Renal cortical epithelial cell (primary cell): ENCODE measurements at regions not wholly inside any gene's neighbourhood (a gene's known extent, or its start where the extent isn't known, plus 50 kb on each side); places are given as distances from the start of the nearest gene placed in this dataset.

Experiments used
- DNase-seq: peaks from one replicate; pipeline ENCODE4 v3.0.0-alpha.2; 2011; ENCODE audit warnings: low read depth

- DNase-seq, result no peak
Observed at GRCh38 chrX:40278340-40279090, 180.8 kb upstream of the BCOR start.

- DNase-seq, result no peak
Observed at GRCh38 chrX:40277672-40278071, 179.9 kb upstream of the BCOR start.

DNA sequence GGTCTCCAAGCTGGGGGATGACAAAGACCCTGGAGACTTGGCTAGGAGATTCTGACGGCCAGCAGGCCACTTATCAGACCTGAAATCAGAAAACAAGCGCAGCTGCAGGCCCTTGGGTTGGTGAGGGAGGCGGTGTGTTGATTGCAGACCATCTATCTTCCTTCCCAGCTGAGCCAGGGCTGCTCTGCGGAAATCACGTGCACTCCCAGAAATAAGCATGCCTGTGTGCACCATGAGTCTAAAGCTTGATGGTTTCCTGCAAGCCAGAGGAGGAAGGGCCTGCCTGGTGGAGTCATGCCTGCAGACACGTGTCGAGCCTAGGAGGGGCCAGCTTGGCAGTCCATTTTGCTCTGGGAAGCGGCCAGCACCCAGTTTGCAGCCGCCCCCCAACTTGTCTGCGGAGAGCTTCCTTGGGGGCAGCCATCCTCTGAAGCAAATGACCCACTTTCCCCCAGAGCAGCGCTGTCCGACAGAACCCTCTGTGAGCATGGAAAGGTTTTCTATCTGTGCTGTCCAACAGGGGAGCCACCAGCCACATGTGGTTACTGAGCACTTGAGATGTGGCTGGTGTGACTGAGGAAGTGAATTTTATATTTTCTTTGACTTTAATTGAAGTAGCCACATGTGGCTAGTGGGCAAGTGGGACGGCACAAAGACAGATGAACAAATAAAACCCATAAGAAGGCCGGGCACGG lies 175.7 kb upstream of the BCOR start:
- no peak for DNase-seq

- DNase-seq, result no peak
Observed at GRCh38 chrX:40272776-40273175, 175.0 kb upstream of the BCOR start.

DNA sequence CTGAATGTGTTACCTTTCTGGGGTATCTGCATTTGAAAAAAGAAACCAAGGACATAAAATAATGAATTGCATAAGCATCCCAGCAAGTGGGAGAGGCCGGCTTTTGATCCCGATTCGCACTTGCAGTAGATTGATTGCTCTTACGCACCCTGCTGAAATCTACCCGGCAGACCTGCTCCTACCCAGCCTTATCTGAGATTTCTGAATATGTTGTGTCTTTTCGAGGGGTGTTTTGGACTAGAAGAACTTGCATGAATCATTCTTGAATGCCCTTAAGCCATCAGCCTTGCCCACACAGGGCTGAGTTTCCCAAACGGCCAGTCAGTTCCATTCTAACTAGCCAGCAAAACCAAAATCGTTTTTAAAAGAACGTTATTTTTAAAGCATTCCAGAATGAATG lies 174.4 kb upstream of the BCOR start:
- no peak for DNase-seq

GRCh38 chrX:40268188-40268520 lies 170.4 kb upstream of the BCOR start:
- no peak for DNase-seq

- no peak for DNase-seq
Observed at GRCh38 chrX:40267334-40268187, 169.8 kb upstream of the BCOR start.

DNA sequence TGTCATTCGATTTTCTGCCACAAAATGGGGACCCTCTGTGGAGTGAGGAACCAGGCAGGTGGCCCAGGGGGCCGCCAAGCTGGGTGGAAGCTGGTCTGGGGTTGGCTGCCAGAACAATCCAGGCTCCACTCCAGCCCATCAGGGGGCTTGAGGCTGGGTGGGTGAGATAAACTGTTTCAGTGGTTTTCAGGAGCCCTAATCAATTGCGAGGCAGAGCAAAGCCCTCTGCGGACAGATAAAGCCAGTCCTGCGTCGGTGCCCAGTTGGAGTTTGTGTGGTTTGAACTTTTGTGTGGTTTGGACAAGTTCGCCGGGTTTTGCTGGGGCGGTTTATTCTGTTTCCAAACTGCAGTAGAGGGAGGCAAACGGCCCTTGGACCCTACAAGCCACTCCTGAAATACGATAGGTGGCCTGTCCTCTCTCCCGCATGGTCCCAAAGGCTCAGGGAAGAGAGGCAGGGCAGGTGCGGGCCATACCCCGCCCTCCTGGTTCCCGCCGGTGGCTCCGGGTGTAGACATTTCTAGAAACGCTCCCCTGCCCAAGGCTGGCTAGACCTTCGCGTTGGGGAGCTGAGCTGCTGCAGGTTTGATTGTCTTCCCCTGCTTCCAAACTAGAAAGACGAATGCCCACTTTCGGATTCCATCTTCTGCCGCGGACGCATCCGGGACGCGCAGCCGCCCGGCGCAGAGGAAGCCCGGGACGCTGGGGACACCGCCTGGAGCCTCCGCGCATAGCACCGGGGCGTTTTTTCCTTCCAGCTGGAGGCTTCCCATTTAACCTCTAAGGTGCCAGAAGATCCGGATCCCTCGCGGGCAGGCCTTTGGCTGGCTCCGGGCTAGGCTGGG lies 169.0 kb upstream of the BCOR start:
- no peak for DNase-seq

GRCh38 chrX:40265936-40266335 lies 168.2 kb upstream of the BCOR start:
- no peak for DNase-seq

GRCh38 chrX:40263014-40263560 lies 165.3 kb upstream of the BCOR start:
- no peak for DNase-seq

- peak; percentile 58 for DNase-seq
Observed at GRCh38 chrX:40262157-40263013, 164.6 kb upstream of the BCOR start.

DNA sequence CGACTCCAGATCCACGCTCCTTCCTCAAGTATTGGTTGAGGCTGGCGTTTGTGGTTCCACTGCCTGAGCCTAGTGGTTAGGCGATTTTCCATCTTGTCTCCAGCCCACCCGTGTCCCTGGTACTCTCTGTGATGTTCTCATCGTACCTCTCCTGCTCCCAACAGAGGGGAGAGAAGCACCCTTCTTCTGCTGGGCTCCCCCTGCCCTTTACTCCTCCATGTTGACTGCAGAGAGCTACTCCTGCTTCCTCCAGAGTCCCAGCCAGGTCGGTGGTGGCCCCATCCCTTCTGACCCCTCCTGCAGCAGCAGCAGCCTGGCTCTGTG lies 164.0 kb upstream of the BCOR start:
- DNase-seq, result no peak

- peak; percentile 8 for DNase-seq
Observed at GRCh38 chrX:40260146-40260747, 162.5 kb upstream of the BCOR start.

DNA sequence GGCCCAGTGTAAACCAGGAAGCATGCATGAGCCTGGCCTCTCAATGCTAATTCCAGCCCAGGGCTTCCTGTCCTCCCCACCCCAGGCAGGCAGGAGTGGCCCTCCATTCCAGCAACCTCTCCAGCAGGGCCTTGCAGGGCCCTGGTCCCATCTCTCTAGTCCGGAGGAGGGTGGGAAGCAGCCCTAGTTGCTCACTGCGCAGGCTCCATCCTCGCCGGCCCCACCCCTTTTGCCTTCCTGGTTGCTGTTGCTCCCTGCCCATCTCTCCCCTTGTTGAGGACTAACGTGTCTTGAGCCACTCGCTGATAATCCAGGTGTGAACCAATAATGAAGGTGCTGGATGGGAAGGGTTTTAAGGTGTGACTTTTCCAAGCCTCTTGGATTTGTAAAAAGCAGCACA lies 161.2 kb upstream of the BCOR start:
- DNase-seq, result no peak

GRCh38 chrX:40253771-40254170 lies 156.0 kb upstream of the BCOR start:
- no peak for DNase-seq

DNA sequence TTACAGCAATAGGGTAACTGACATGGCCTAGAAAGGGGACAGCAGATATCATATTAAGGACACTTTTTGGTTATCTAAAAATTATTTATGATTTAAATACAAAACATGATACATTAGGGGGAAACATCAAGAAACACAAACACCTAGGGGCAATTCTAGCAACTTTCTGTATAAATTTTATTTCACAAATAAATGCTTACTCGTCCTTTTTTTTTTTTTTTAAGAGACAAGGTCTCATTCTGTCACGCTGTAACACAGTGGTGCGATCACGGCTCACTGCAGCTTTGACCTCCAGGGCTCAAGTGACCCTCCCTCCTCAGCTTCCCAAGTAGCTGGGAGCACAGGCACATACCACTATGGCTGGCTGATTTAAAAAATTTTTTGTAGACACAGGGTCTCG lies 151.8 kb upstream of the BCOR start:
- no peak for DNase-seq

DNA sequence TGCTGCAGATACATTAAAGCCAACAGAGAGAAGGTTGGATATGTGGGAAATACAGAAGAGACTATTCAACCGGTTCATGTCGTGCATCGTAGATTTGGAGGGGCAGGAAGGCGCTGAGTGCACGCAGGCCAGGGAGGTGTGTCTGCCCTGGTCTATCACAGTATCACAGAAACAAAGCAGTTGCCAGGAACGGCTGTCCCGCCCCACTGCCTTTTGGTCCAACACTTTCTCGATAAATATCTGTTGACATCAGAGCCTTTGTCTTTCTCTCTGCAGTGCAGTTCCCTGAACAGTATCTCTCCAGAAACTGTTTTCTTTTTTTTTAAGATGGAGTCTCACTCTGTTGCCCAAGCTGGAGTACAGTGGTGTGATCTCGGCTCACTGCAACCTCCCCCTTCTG lies 151.1 kb upstream of the BCOR start:
- DNase-seq, result peak; percentile 21

GRCh38 chrX:40247848-40248622 lies 150.3 kb upstream of the BCOR start:
- no peak for DNase-seq

- DNase-seq, result no peak
Observed at GRCh38 chrX:40247382-40247781, 149.6 kb upstream of the BCOR start.
